ENCODE measurements at regions not wholly inside any gene's neighbourhood (a gene's known extent, or its start where the extent isn't known, plus 50 kb on each side); places are given as distances from the start of the nearest gene placed in this dataset.

GRCh38 chr3:56896357-56896756, 94.6 kb upstream of the ARHGEF3 start:
- Histone ChIP-seq H3K79me2 (ENCODE audit: low read length) (no peaks in the 10 kb centered on the region), H3K27ac (ENCODE audit: low read length) (no peak overlapping the region), H4K20me1 (ENCODE audit: insufficient read depth, low read depth, low read length) (0 out of 2 replicates have a peak, but pooled peaks cover 6% of the 10 kb centered on the region), H3K9me2 (replicated peaks; ENCODE audit: insufficient read depth, low read length) (no peaks in the 10 kb centered on the region), H3K36me3 (ENCODE audit: insufficient read depth, low read length) (no peaks in the 10 kb centered on the region), H3K27me3 (ENCODE audit: low read length) (no peaks in the 10 kb centered on the region), H2AFZ (ENCODE audit: low read length) (no peak overlapping the region), H3K4me3 (ENCODE audit: low read length) (no peak overlapping the region), H3K9me3 (ENCODE audit: low read length) (no peaks in the 10 kb centered on the region), H3K9ac (ENCODE audit: low read length) (no peak overlapping the region), H3K4me2 (ENCODE audit: low read depth, low read length, poor library complexity, severe bottlenecking) (no peak overlapping the region), H3K4me1 (ENCODE audit: low read length) (peaks cover 3% of the 10 kb centered on the region)
- no peak for DNase-seq

- DNase-seq = no peak
- Histone ChIP-seq H3K36me3 (ENCODE audit: insufficient read depth, low read length) (no peaks in the 10 kb centered on the region), H3K4me3 (ENCODE audit: low read length) (no peak overlapping the region), H4K20me1 (ENCODE audit: insufficient read depth, low read depth, low read length) (peaks cover 11% of the 10 kb centered on the region; the same call in 1 of the 2 replicates), H3K9ac (ENCODE audit: low read length) (no peak overlapping the region), H3K4me1 (ENCODE audit: low read length) (peaks cover 3% of the 10 kb centered on the region), H3K27me3 (ENCODE audit: low read length) (no peaks in the 10 kb centered on the region), H3K79me2 (ENCODE audit: low read length) (no peaks in the 10 kb centered on the region), H3K9me2 (replicated peaks; ENCODE audit: insufficient read depth, low read length) (no peaks in the 10 kb centered on the region), H3K27ac (ENCODE audit: low read length) (no peak overlapping the region), H3K9me3 (ENCODE audit: low read length) (no peaks in the 10 kb centered on the region), H3K4me2 (ENCODE audit: low read depth, low read length, poor library complexity, severe bottlenecking) (no peak overlapping the region), H2AFZ (ENCODE audit: low read length) (no peak overlapping the region)
These were observed 93.2 kb upstream of the ARHGEF3 start for GRCh38 chr3:56894881-56895431.

DNA sequence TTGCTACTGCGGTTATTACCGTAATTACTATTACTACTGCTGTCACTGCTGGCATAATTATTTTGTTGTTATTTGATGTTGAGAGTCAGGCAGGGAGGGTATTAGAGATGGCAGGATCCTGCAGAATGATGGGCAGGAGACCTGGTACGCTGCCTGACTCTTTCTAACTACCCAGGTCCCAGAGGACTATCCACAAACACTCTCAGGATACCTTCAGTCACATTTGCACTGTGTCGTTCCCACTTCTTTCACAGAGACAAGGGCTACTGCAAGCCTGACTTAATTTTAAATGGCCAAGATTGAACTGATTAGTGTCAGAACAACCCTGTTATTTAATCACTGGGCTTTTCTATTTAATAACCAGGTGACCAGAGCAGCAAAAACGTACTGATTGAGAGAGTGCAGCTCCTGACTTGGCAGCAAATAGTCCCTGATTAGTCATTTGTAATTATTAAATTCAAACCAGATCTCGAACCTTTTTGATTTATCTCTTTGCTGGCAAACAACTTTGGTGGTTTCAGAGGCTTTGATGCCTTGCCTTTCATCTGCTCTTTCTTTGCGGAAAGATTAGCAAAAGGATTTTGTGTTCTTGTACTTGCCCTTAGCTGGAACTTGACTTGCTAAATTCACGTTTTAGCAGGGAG, 88.8 kb upstream of the ARHGEF3 start:
- Histone ChIP-seq H3K27me3 (ENCODE audit: low read length) (no peaks in the 10 kb centered on the region), H3K4me1 (ENCODE audit: low read length) (peaks cover 15% of the 10 kb centered on the region), H2AFZ (ENCODE audit: low read length) (no peak overlapping the region), H3K36me3 (ENCODE audit: insufficient read depth, low read length) (no peaks in the 10 kb centered on the region), H3K27ac (ENCODE audit: low read length) (no peak overlapping the region), H3K9me3 (ENCODE audit: low read length) (no peaks in the 10 kb centered on the region), H3K9ac (ENCODE audit: low read length) (no peak overlapping the region), H3K79me2 (ENCODE audit: low read length) (no peaks in the 10 kb centered on the region), H3K4me3 (ENCODE audit: low read length) (no peak overlapping the region), H4K20me1 (ENCODE audit: insufficient read depth, low read depth, low read length) (peaks cover 11% of the 10 kb centered on the region; the same call in 1 of the 2 replicates), H3K9me2 (replicated peaks; ENCODE audit: insufficient read depth, low read length) (no peaks in the 10 kb centered on the region), H3K4me2 (ENCODE audit: low read depth, low read length, poor library complexity, severe bottlenecking) (no peak overlapping the region)
- DNase-seq = no peak

GRCh38 chr3:56889131-56889530, 87.4 kb upstream of the ARHGEF3 start:
- H3K79me2 ChIP-seq (ENCODE audit: low read length) = no peaks in the 10 kb centered on the region
- H3K4me2 ChIP-seq (ENCODE audit: low read depth, low read length, poor library complexity, severe bottlenecking) = no peak overlapping the region
- DNase-seq = no peak
- peaks cover 15% of the 10 kb centered on the region; the same call in 1 of the 2 replicates for H4K20me1 ChIP-seq (ENCODE audit: insufficient read depth, low read depth, low read length)
- H3K9me3 ChIP-seq (ENCODE audit: low read length) = no peaks in the 10 kb centered on the region
- H3K27me3 ChIP-seq (ENCODE audit: low read length) = no peaks in the 10 kb centered on the region
- no peak overlapping the region for H3K9ac ChIP-seq (ENCODE audit: low read length)
- H3K9me2 ChIP-seq (replicated peaks; ENCODE audit: insufficient read depth, low read length) = no peaks in the 10 kb centered on the region
- peaks cover 15% of the 10 kb centered on the region for H3K4me1 ChIP-seq (ENCODE audit: low read length)
- no peak overlapping the region for H3K4me3 ChIP-seq (ENCODE audit: low read length)
- no peak overlapping the region for H2AFZ ChIP-seq (ENCODE audit: low read length)
- H3K36me3 ChIP-seq (ENCODE audit: insufficient read depth, low read length) = no peaks in the 10 kb centered on the region
- no peak overlapping the region for H3K27ac ChIP-seq (ENCODE audit: low read length)

- DNase-seq = no peak
These were observed 85.8 kb upstream of the ARHGEF3 start for GRCh38 chr3:56887402-56888025.

DNA sequence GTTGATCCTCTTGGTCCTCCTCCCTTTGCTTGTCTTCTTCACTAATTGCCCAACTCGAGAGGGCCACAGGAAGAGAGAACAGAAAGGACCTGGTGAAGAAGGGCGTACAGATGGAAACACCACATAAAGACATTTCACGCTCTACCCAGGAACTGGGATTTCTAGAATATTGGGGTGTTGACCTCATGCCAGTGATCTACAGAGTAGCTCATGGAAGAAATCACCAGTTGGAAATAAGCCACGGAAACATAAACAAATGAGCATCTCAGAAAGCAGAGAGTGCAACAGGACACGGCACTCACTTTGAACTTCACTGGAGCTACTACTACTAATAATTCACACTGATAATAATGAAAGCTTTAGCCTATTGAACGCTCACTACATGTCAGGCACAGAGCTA, 84.6 kb upstream of the ARHGEF3 start:
- H3K36me3 ChIP-seq (ENCODE audit: insufficient read depth, low read length) = no peaks in the 10 kb centered on the region
- no peak overlapping the region for H3K27ac ChIP-seq (ENCODE audit: low read length)
- H3K27me3 ChIP-seq (ENCODE audit: low read length) = no peaks in the 10 kb centered on the region
- H3K79me2 ChIP-seq (ENCODE audit: low read length) = no peaks in the 10 kb centered on the region
- no peak for DNase-seq
- no peak overlapping the region for H3K4me3 ChIP-seq (ENCODE audit: low read length)
- H2AFZ ChIP-seq (ENCODE audit: low read length) = no peak overlapping the region
- no peaks in the 10 kb centered on the region for H3K9me3 ChIP-seq (ENCODE audit: low read length)
- peaks cover 9% of the 10 kb centered on the region; the same call in 1 of the 2 replicates for H4K20me1 ChIP-seq (ENCODE audit: insufficient read depth, low read depth, low read length)
- no peak overlapping the region for H3K4me2 ChIP-seq (ENCODE audit: low read depth, low read length, poor library complexity, severe bottlenecking)
- H3K9ac ChIP-seq (ENCODE audit: low read length) = no peak overlapping the region
- peaks cover 12% of the 10 kb centered on the region for H3K4me1 ChIP-seq (ENCODE audit: low read length)
- no peaks in the 10 kb centered on the region for H3K9me2 ChIP-seq (replicated peaks; ENCODE audit: insufficient read depth, low read length)

More at GRCh38 chr3:56887402-56888025, 85.8 kb upstream of the ARHGEF3 start:
- Histone ChIP-seq H3K27ac (ENCODE audit: low read length) (no peak overlapping the region), H3K4me1 (ENCODE audit: low read length) (peaks cover 12% of the 10 kb centered on the region), H3K9me2 (replicated peaks; ENCODE audit: insufficient read depth, low read length) (no peaks in the 10 kb centered on the region), H2AFZ (ENCODE audit: low read length) (no peak overlapping the region), H3K9me3 (ENCODE audit: low read length) (no peaks in the 10 kb centered on the region), H3K36me3 (ENCODE audit: insufficient read depth, low read length) (no peaks in the 10 kb centered on the region), H3K79me2 (ENCODE audit: low read length) (no peaks in the 10 kb centered on the region), H3K4me3 (ENCODE audit: low read length) (no peak overlapping the region), H3K4me2 (ENCODE audit: low read depth, low read length, poor library complexity, severe bottlenecking) (no peak overlapping the region), H4K20me1 (ENCODE audit: insufficient read depth, low read depth, low read length) (peaks cover 12% of the 10 kb centered on the region; the same call in 1 of the 2 replicates), H3K27me3 (ENCODE audit: low read length) (no peaks in the 10 kb centered on the region), H3K9ac (ENCODE audit: low read length) (no peak overlapping the region)

GRCh38 chr3:56885879-56886278, 84.1 kb upstream of the ARHGEF3 start:
- no peak overlapping the region for H2AFZ ChIP-seq (ENCODE audit: low read length)
- no peak overlapping the region for H3K4me3 ChIP-seq (ENCODE audit: low read length)
- peaks cover 12% of the 10 kb centered on the region for H3K4me1 ChIP-seq (ENCODE audit: low read length)
- no peaks in the 10 kb centered on the region for H3K9me3 ChIP-seq (ENCODE audit: low read length)
- H3K27ac ChIP-seq (ENCODE audit: low read length) = no peak overlapping the region
- no peaks in the 10 kb centered on the region for H3K79me2 ChIP-seq (ENCODE audit: low read length)
- no peak overlapping the region for H3K4me2 ChIP-seq (ENCODE audit: low read depth, low read length, poor library complexity, severe bottlenecking)
- peaks cover 8% of the 10 kb centered on the region; the same call in 1 of the 2 replicates for H4K20me1 ChIP-seq (ENCODE audit: insufficient read depth, low read depth, low read length)
- H3K27me3 ChIP-seq (ENCODE audit: low read length) = no peaks in the 10 kb centered on the region
- DNase-seq = no peak
- no peaks in the 10 kb centered on the region for H3K36me3 ChIP-seq (ENCODE audit: insufficient read depth, low read length)
- H3K9me2 ChIP-seq (replicated peaks; ENCODE audit: insufficient read depth, low read length) = no peaks in the 10 kb centered on the region
- H3K9ac ChIP-seq (ENCODE audit: low read length) = no peak overlapping the region

- Histone ChIP-seq H3K9me3 (ENCODE audit: low read length) (no peaks in the 10 kb centered on the region), H4K20me1 (ENCODE audit: insufficient read depth, low read depth, low read length) (peaks cover 5% of the 10 kb centered on the region; the same call in 1 of the 2 replicates), H3K4me1 (ENCODE audit: low read length) (peaks cover 12% of the 10 kb centered on the region), H3K9me2 (replicated peaks; ENCODE audit: insufficient read depth, low read length) (no peaks in the 10 kb centered on the region), H3K4me2 (ENCODE audit: low read depth, low read length, poor library complexity, severe bottlenecking) (no peak overlapping the region), H3K27ac (ENCODE audit: low read length) (no peak overlapping the region), H2AFZ (ENCODE audit: low read length) (no peak overlapping the region), H3K79me2 (ENCODE audit: low read length) (no peaks in the 10 kb centered on the region), H3K9ac (ENCODE audit: low read length) (no peak overlapping the region), H3K27me3 (ENCODE audit: low read length) (no peaks in the 10 kb centered on the region), H3K4me3 (ENCODE audit: low read length) (no peak overlapping the region), H3K36me3 (ENCODE audit: insufficient read depth, low read length) (no peaks in the 10 kb centered on the region)
- DNase-seq = no peak
These were observed 83.7 kb upstream of the ARHGEF3 start for GRCh38 chr3:56885453-56885852.
